Right lobe of liver (tissue), 6 donors: ENCODE measurements at regions not wholly inside any gene's neighbourhood (a gene's known extent, or its start where the extent isn't known, plus 50 kb on each side); places are given as distances from the start of the nearest gene placed in this dataset.

Experiments
- ATAC-seq, 4 donors: fragments of 200-7000 bp; cut with Tn5 transposase; one replicate each; pipeline ENCODE4 v1.9.1; 2020; ENCODE audit warnings: mild to moderate bottlenecking in 4 of 4, moderate library complexity in 4 of 4
- DNase-seq, 3 donors: peaks; one replicate each; pipeline ENCODE4 v3.0.0-alpha.2; 2020
- H3K27ac ChIP-seq, 3 donors: fragments of 200-600 bp; one replicate each; pipeline ENCODE4 v1.8.0; 2022
- H3K27me3 ChIP-seq, 2 donors: fragments of 200-600 bp; one replicate each; pipeline ENCODE4 v1.8.0; 2022
- H3K36me3 ChIP-seq, 4 donors: fragments of 200-600 bp; sonication (generic) in 1 of 4; one replicate each; pipeline versions ENCODE4 v1.5.1 to v1.8.0; 2017 to 2022; ENCODE audit warnings: control low read depth in 1 of 4
- H3K4me1 ChIP-seq, 4 donors: fragments of 200-600 bp; sonication (generic) in 1 of 4; one replicate each; pipeline versions ENCODE4 v1.5.1 to v1.8.0; 2017 to 2022; ENCODE audit warnings: control low read depth in 1 of 4
- H3K4me3 ChIP-seq, 3 donors: fragments of 200-600 bp; one replicate each; pipeline ENCODE4 v1.8.0; 2022
- H3K9me3 ChIP-seq, 4 donors: fragments of 200-600 bp; sonication (generic) in 1 of 4; one replicate each; pipeline versions ENCODE4 v1.5.1 to v1.8.0; 2017 to 2022; ENCODE audit warnings: control low read depth in 1 of 4
- CTCF ChIP-seq, 4 donors: fragments of 200-600 bp in 3 of 4; fragments of 450-650 bp in 1 of 4; IDR thresholded peaks; one replicate each; pipeline versions ENCODE4 v1.5.1 to v1.8.0; 2016 to 2022; ENCODE audit warnings: antibody characterized with exemption in 4 of 4, mild to moderate bottlenecking in 2 of 4
- POLR2A ChIP-seq: fragments of 450-650 bp; IDR thresholded peaks from one replicate; pipeline ENCODE4 v1.6.1; 2017; ENCODE audit warnings: antibody characterized with exemption, mild to moderate bottlenecking
- WGBS: methylation state at CpG from one replicate; pipeline ENCODE4 v1.1.6; 2018; ENCODE audit warnings: low coverage, low lambda C conversion rate; ENCODE audit not compliant: insufficient coverage; ENCODE audit errors: missing lambda C conversion rate; 5-methylcytosine and 5-hydroxymethylcytosine counted together
- intact Hi-C, 2 donors: fragments of 100-400 bp; cut with DNase I; formaldehyde crosslinking; loops; one replicate each; pipeline versions ENCODE4 v1.11.2 to v1.14.1; 2022
- donor health status: DM: no; HTN: yes; CAD: no.
- donor health status: DM: no; HTN: no; CAD: no.
- donor health status: DM: no; HTN: no; CAD: no.
- donor health status: DM: no; HTN: yes; CAD: no.
- donor health status: DM: no; HTN: yes; CAD: no.

- no peak for TF ChIP-seq POLR2A
- no peak for TF ChIP-seq CTCF (IDR thresholded peaks at IDR 0.05)
- H3K27ac ChIP-seq, result no peak overlapping the region
- H3K4me3 ChIP-seq, result no peak overlapping the region
- intact Hi-C loops, result no loop called here
- ATAC-seq (no peak), DNase-seq (no peak)
- H3K27me3 ChIP-seq, result no peaks in the 10 kb centered on the region
- no peaks in the 10 kb centered on the region for H3K9me3 ChIP-seq
- no peaks in the 10 kb centered on the region for H3K36me3 ChIP-seq
- 81% methylated on average over 4 of the region's 4 CpGs for WGBS
- no peaks in the 10 kb centered on the region for H3K4me1 ChIP-seq
Measured at GRCh38 chr1:96349896-96350295, 371.7 kb upstream of the PTBP2 start.

- no peaks in the 10 kb centered on the region for H3K4me1 ChIP-seq
- H3K9me3 ChIP-seq, result no peaks in the 10 kb centered on the region
- no peak overlapping the region for H3K4me3 ChIP-seq
- ATAC-seq, result no peak
- no peak for TF ChIP-seq POLR2A
- TF ChIP-seq CTCF (IDR thresholded peaks at IDR 0.05), result no peak
- DNase-seq, result no peak
- no peaks in the 10 kb centered on the region for H3K36me3 ChIP-seq
- intact Hi-C loops, result no loop called here
- H3K27ac ChIP-seq, result no peak overlapping the region
- 70% methylated on average over 2 of the region's 2 CpGs for WGBS
- H3K27me3 ChIP-seq, result no peaks in the 10 kb centered on the region
Measured at GRCh38 chr1:96352733-96353132, 368.9 kb upstream of the PTBP2 start.

GRCh38 chr1:96355521-96355920, 366.1 kb upstream of the PTBP2 start:
- H3K4me3 ChIP-seq, result no peak overlapping the region
- no peak for TF ChIP-seq CTCF (IDR thresholded peaks at IDR 0.05)
- no peak for TF ChIP-seq POLR2A
- H3K9me3 ChIP-seq, result no peaks in the 10 kb centered on the region
- intact Hi-C loops, result no loop called here
- DNase-seq (no peak), ATAC-seq (no peak)
- H3K27ac ChIP-seq, result no peak overlapping the region
- no peaks in the 10 kb centered on the region for H3K4me1 ChIP-seq
- no peaks in the 10 kb centered on the region for H3K36me3 ChIP-seq
- H3K27me3 ChIP-seq, result no peaks in the 10 kb centered on the region
- 72% methylated on average over 6 of the region's 6 CpGs for WGBS

GRCh38 chr1:96355961-96356360, 365.6 kb upstream of the PTBP2 start:
- WGBS, result 89% methylated on average over 2 of the region's 2 CpGs
- H3K9me3 ChIP-seq, result no peaks in the 10 kb centered on the region

More at GRCh38 chr1:96355961-96356360, 365.6 kb upstream of the PTBP2 start:
- H3K27ac ChIP-seq, result no peak overlapping the region
- ATAC-seq (no peak), DNase-seq (no peak)
- no peak overlapping the region for H3K4me3 ChIP-seq
- intact Hi-C loops, result no loop called here
- no peaks in the 10 kb centered on the region for H3K27me3 ChIP-seq
- no peak for TF ChIP-seq CTCF (IDR thresholded peaks at IDR 0.05)
- TF ChIP-seq POLR2A, result no peak
- H3K36me3 ChIP-seq, result no peaks in the 10 kb centered on the region
- no peaks in the 10 kb centered on the region for H3K4me1 ChIP-seq
